ENCODE measurements at regions not wholly inside any gene's neighbourhood (a gene's known extent, or its start where the extent isn't known, plus 50 kb on each side); places are given as distances from the start of the nearest gene placed in this dataset.

- H4K91ac ChIP-seq (ENCODE audit: insufficient read length, low read depth, low read length): no peak overlapping the region
- H3K18ac ChIP-seq (ENCODE audit: insufficient read length, low read depth, low read length): no peak overlapping the region
- H2AK5ac ChIP-seq (ENCODE audit: insufficient read length, low read length): no peak overlapping the region
- Mint-ChIP-seq H3K36me3 (ENCODE audit: insufficient read depth in 1 of 3, low read depth in 3 of 3) (no peaks in the 10 kb centered on the region), H3K9me3 (no peaks in the 10 kb centered on the region; a peak in 1 of 5 replicates), H3K4me3 (no peak overlapping the region), H3K27me3 (ENCODE audit: low read depth) (peaks cover 13% of the 10 kb centered on the region), H3K27ac (no peak overlapping the region), H3K4me1 (peaks cover 4 to 9% of the 10 kb centered on the region in 2 experiments)
- no peak overlapping the region for H3T11ph ChIP-seq (ENCODE audit: low read length)
- H2BK120ac ChIP-seq (ENCODE audit: low read depth, low read length, poor library complexity, severe bottlenecking): no peak overlapping the region
- H3K4me1 ChIP-seq (ENCODE audit: insufficient read depth, low read length): no peaks in the 10 kb centered on the region
- no peak overlapping the region for H3K14ac ChIP-seq (ENCODE audit: insufficient read depth, low read length)
- no peak overlapping the region for H3K4ac ChIP-seq (ENCODE audit: low read depth, low read length)
- H2BK15ac ChIP-seq (ENCODE audit: low read depth, low read length): no peak overlapping the region
- no peak overlapping the region for H2BK12ac ChIP-seq (ENCODE audit: insufficient read length, low read depth, low read length)
- no peak overlapping the region for H4K5ac ChIP-seq (ENCODE audit: insufficient read length, low read depth, low read length)
- H3K79me1 ChIP-seq (ENCODE audit: insufficient read depth, low read depth, low read length, poor library complexity, severe bottlenecking): no peaks in the 10 kb centered on the region
- H4K20me1 ChIP-seq (ENCODE audit: control insufficient read depth, insufficient read depth, insufficient read length): no peaks in the 10 kb centered on the region
- H4K8ac ChIP-seq (replicated peaks; ENCODE audit: insufficient read length, low read depth, low read length): no peak overlapping the region
- no peak overlapping the region for H2BK5ac ChIP-seq (ENCODE audit: insufficient read length, low read length)
- H3K23ac ChIP-seq (ENCODE audit: insufficient read length, low read depth, low read length): no peak overlapping the region
- H3K4me2 ChIP-seq (ENCODE audit: insufficient read depth, insufficient read length, low read length): no peak overlapping the region
- H2BK20ac ChIP-seq (ENCODE audit: low read depth, low read length, poor library complexity, severe bottlenecking): no peak overlapping the region
- no peak overlapping the region for H2AFZ ChIP-seq (ENCODE audit: low read length)
- no peak overlapping the region for H3K27ac ChIP-seq (ENCODE audit: insufficient read length, low read depth, low read length)
- TF ChIP-seq, protein P1, sequence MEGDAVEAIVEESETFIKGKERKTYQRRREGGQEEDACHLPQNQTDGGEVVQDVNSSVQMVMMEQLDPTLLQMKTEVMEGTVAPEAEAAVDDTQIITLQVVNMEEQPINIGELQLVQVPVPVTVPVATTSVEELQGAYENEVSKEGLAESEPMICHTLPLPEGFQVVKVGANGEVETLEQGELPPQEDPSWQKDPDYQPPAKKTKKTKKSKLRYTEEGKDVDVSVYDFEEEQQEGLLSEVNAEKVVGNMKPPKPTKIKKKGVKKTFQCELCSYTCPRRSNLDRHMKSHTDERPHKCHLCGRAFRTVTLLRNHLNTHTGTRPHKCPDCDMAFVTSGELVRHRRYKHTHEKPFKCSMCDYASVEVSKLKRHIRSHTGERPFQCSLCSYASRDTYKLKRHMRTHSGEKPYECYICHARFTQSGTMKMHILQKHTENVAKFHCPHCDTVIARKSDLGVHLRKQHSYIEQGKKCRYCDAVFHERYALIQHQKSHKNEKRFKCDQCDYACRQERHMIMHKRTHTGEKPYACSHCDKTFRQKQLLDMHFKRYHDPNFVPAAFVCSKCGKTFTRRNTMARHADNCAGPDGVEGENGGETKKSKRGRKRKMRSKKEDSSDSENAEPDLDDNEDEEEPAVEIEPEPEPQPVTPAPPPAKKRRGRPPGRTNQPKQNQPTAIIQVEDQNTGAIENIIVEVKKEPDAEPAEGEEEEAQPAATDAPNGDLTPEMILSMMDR (conservative IDR thresholded peaks at IDR 0.05): no peak
- H3K79me2 ChIP-seq (ENCODE audit: insufficient read depth, low read length): no peaks in the 10 kb centered on the region
- no CpG with 5 or more reads among the region's 8 CpGs for WGBS (ENCODE audit: extremely low coverage, insufficient read length, low lambda C conversion rate)
- DNase-seq: no peak
- H3K56ac ChIP-seq (ENCODE audit: insufficient read length, low read depth, low read length): no peak overlapping the region
- H3K23me2 ChIP-seq (ENCODE audit: insufficient read length, low read depth, low read length, poor library complexity, severe bottlenecking): no peaks in the 10 kb centered on the region
- H3K9me3 ChIP-seq (ENCODE audit: control insufficient read depth, low read depth, low read length): no peaks in the 10 kb centered on the region
- no peaks in the 10 kb centered on the region for H3K27me3 ChIP-seq (ENCODE audit: insufficient read depth, low read length)
- no peak overlapping the region for H3K9ac ChIP-seq (ENCODE audit: extremely low read depth, insufficient read length, low read length)
These were observed 86.8 kb upstream of the CHST15 start for GRCh38 chr10:124180044-124180745.
